ENCODE measurements at regions not wholly inside any gene's neighbourhood (a gene's known extent, or its start where the extent isn't known, plus 50 kb on each side); places are given as distances from the start of the nearest gene placed in this dataset.

DNA sequence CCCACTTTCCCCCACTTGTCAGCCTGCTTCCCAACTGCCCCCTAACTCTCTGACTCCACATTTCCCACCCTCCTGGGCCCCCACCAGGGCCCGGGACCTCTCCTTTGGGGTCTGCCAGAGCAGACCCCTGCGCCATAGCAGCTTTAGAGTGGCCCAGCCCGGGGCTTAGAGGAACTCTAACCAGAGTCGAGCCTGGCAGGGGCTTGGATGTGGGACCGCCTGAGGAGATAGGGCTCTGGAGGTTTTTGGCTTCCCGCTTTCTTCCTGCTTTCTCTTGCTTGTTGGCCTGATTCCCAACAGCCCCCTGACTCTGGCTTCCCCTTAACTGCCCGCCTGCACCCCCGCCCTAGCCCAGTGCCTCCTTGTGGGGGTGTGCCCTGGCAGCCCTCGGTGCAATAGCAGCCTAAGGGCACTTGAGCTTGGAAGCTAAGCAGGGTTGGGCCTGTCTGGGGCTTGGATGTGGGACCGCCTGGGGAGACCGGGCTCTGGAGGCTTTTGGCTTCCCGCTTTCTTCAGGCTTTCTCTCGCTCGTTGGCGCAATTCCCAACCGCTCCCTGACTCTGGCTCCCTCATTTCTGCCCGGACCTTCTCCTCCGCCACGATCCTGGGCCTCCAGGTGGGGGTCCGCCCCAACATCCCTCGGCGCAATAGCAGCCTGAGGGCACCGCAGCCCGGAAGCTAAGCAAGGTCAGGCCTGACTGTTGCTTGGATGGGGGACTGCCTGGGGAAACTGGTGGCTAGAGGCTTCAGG lies 2292.0 kb downstream of the TP53TG3F start:
- Histone ChIP-seq H3K27me3 (ENCODE audit: control insufficient read depth, low read length) (no peaks in the 10 kb centered on the region), H3K9me3 (ENCODE audit: control insufficient read depth, insufficient read depth, low read length) (peaks cover 21% of the 10 kb centered on the region; the same call in 1 of the 2 replicates), H3K4me2 (ENCODE audit: low read length) (no peak overlapping the region), H3K4me3 (ENCODE audit: low read length) (no peak overlapping the region), H3K9me2 (replicated peaks; ENCODE audit: control insufficient read depth, low read length) (no peaks in the 10 kb centered on the region), H4K20me1 (ENCODE audit: control insufficient read depth, insufficient read depth, low read depth, low read length) (no peaks in the 10 kb centered on the region), H3K36me3 (ENCODE audit: control insufficient read depth, low read length) (no peaks in the 10 kb centered on the region), H3K4me1 (ENCODE audit: control insufficient read depth, low read length) (no peaks in the 10 kb centered on the region), H3F3A (ENCODE audit: control insufficient read depth, insufficient read depth) (no peaks in the 10 kb centered on the region), H3K79me2 (ENCODE audit: control insufficient read depth, low read length) (no peaks in the 10 kb centered on the region), H3K27ac (ENCODE audit: low read depth, low read length) (no peak overlapping the region)
- TF ChIP-seq CTCF (IDR thresholded peaks at IDR 0.05; ENCODE audit: low read depth, low read length, poor library complexity, severe bottlenecking) (no peak), EZH2phosphoT487 (IDR thresholded peaks at IDR 0.05; ENCODE audit: borderline replicate concordance, low read length) (no peak)

DNA sequence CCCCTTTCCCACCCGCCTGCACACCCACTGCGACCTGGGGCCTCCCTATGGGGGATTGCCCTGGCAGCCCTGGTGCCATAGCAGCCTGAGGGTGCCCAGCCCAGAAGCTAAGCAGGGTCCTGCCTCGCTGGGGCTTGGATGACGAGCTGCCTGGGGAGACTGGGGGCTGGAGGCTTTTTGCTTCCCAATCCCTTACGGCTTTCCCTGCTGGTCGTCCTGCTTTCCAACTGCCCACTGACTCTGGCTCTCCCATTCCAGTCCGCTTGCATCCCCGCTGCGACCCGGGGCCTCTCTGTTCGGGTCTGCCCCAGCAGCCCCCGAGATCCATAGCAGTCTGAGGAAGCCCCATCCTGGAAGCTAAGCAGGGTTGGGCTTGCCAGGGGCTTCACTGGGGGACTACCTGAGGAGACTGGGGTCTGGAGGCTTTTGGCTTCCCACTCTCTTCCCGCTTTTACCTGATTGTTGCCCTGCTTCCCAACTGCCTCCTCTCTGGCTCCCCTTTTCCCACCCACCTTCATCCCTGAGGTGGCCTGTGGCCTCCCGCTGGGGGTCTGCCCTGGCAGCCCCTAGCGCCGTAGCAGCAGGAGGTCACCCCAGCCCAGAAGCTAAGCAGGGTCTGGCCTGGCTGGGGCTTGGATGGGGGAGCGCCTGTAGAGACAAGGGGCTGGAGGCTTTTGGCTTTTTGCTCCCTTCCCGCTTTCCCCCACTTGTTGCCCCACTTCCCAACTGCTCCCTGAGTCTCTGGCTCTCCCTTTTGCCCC lies 2292.8 kb downstream of the TP53TG3F start:
- Histone ChIP-seq H3K4me2 (ENCODE audit: low read length) (no peak overlapping the region), H3K4me1 (ENCODE audit: control insufficient read depth, low read length) (no peaks in the 10 kb centered on the region), H4K20me1 (ENCODE audit: control insufficient read depth, insufficient read depth, low read depth, low read length) (no peaks in the 10 kb centered on the region), H3K27me3 (ENCODE audit: control insufficient read depth, low read length) (no peaks in the 10 kb centered on the region), H3K4me3 (ENCODE audit: low read length) (no peak overlapping the region), H3K36me3 (ENCODE audit: control insufficient read depth, low read length) (no peaks in the 10 kb centered on the region), H3F3A (ENCODE audit: control insufficient read depth, insufficient read depth) (no peaks in the 10 kb centered on the region), H3K79me2 (ENCODE audit: control insufficient read depth, low read length) (no peaks in the 10 kb centered on the region), H3K9me3 (ENCODE audit: control insufficient read depth, insufficient read depth, low read length) (peaks cover 21% of the 10 kb centered on the region; the same call in 1 of the 2 replicates), H3K9me2 (replicated peaks; ENCODE audit: control insufficient read depth, low read length) (no peaks in the 10 kb centered on the region), H3K27ac (ENCODE audit: low read depth, low read length) (no peak overlapping the region)
- TF ChIP-seq CTCF (IDR thresholded peaks at IDR 0.05; ENCODE audit: low read depth, low read length, poor library complexity, severe bottlenecking) (no peak), EZH2phosphoT487 (IDR thresholded peaks at IDR 0.05; ENCODE audit: borderline replicate concordance, low read length) (no peak)

DNA sequence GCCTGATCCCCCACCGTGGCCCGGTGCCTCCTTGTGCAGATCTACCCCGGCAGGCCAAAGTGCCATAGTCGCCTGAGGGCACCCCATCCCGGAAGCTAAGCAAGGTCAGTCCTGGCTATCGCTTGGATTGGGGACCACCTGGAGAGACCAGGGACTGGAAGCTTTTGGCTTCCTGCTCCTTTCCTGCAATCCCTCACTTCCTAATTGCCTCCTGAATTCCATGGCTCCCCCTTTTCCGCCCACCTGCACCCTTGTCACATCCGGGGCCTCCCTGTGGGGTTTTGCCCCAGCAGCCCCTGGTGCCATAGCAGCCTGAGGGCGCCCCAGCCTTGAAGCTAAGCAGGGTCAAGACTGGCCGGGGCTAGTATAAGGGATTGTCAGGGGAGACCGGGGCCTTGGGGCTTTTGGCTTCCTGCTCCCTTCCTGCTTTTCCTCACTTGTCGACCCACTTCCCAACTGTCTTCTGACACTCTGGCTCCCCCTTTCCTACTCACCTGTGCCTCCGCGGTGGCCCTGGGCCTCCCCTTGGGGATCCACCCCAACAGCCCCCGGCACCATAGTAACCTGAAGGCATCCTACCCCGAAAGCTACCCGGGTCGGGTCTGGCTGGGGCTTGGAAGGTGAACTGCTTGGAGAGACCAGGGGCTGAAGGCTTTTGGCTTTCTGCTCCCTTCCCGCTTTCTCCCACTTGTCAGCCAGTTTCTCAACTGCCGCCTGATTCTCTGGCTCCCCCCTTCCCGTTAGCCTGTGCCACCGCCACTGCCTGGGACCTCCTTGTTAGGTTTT lies 2293.6 kb downstream of the TP53TG3F start:
- peaks cover 21% of the 10 kb centered on the region; the same call in 1 of the 2 replicates for H3K9me3 ChIP-seq (ENCODE audit: control insufficient read depth, insufficient read depth, low read length)
- H3K9me2 ChIP-seq (replicated peaks; ENCODE audit: control insufficient read depth, low read length), result no peaks in the 10 kb centered on the region
- H3K4me3 ChIP-seq (ENCODE audit: low read length), result no peak overlapping the region
- H3K79me2 ChIP-seq (ENCODE audit: control insufficient read depth, low read length), result no peaks in the 10 kb centered on the region
- no peaks in the 10 kb centered on the region for H4K20me1 ChIP-seq (ENCODE audit: control insufficient read depth, insufficient read depth, low read depth, low read length)
- TF ChIP-seq EZH2phosphoT487 (IDR thresholded peaks at IDR 0.05; ENCODE audit: borderline replicate concordance, low read length) (no peak), CTCF (IDR thresholded peaks at IDR 0.05; ENCODE audit: low read depth, low read length, poor library complexity, severe bottlenecking) (no peak)
- no peaks in the 10 kb centered on the region for H3K27me3 ChIP-seq (ENCODE audit: control insufficient read depth, low read length)
- no peaks in the 10 kb centered on the region for H3K36me3 ChIP-seq (ENCODE audit: control insufficient read depth, low read length)
- no peak overlapping the region for H3K27ac ChIP-seq (ENCODE audit: low read depth, low read length)
- no peaks in the 10 kb centered on the region for H3K4me1 ChIP-seq (ENCODE audit: control insufficient read depth, low read length)
- H3F3A ChIP-seq (ENCODE audit: control insufficient read depth, insufficient read depth), result no peaks in the 10 kb centered on the region
- no peak overlapping the region for H3K4me2 ChIP-seq (ENCODE audit: low read length)

Measured in DOHH2 (cell line).